GM19467 (cell line): ENCODE measurements at regions not wholly inside any gene's neighbourhood (a gene's known extent, or its start where the extent isn't known, plus 50 kb on each side); places are given as distances from the start of the nearest gene placed in this dataset.
"Not testable (repeated sequence)": the region's sequence is repeated elsewhere in the genome, so short reads cannot be mapped to it uniquely, and the experiment has no call there.

Experiments
- ATAC-seq: cut with Tn5 transposase; IDR thresholded peaks from one replicate; pipeline ENCODE4 v1.9.1; 2021; ENCODE audit warnings: mild to moderate bottlenecking, moderate library complexity; ENCODE audit not compliant: unreplicated experiment

DNA sequence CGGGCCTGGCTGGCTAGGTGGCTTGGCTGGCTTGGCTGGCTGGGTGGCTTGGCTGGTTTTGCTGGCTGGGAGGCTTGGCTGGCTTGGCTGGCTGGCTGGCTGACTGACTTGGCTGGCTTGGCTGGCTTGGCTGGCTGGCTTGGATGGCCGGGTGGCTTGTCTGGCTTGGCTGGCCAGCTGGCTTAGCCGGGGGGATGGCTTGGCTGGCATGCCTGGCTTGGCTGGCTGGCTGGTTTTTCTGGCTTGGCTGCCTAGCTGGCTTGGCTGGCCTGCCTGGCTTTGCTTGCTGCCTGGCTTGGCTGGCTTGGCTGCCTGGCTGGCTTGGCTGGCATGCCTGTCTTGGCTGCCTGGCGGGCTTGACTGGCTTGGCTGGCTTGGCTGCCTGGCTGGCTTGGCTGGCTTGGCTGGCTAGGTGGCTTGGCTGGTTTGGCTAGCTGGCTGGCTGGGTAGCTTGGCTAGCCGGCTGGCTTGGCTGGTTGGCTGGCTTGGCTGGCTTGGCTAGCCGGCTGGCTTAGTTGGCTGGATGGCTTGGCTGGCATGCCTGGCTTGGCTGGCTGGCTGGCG lies 2829.6 kb downstream of the RPIA start:
- not testable (repeated sequence) for ATAC-seq

DNA sequence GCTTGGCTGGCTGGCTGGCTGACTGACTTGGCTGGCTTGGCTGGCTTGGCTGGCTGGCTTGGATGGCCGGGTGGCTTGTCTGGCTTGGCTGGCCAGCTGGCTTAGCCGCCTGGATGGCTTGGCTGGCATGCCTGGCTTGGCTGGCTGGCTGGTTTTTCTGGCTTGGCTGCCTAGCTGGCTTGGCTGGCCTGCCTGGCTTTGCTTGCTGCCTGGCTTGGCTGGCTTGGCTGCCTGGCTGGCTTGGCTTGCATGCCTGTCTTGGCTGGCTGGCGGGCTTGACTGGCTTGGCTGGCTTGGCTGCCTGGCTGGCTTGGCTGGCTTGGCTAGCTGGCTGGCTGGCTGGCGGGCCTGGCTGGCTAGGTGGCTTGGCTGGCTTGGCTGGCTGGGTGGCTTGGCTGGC lies 2830.5 kb downstream of the RPIA start:
- not testable (repeated sequence) for ATAC-seq

DNA sequence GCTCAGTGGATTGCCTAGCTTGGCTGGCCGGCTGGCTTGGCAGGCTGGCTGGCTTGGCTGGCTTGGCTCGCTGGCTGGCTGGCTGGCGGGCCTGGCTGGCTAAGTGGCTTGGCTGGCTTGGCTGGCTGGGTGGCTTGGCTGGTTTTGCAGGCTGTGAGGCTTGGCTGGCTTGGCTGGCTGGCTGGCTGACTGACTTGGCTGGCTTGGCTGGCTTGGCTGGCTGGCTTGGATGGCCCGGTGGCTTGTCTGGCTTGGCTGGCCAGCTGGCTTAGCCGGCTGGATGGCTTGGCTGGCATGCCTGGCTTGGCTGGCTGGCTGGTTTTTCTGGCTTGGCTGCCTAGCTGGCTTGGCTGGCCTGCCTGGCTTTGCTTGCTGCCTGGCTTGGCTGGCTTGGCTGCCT lies 2831.4 kb downstream of the RPIA start:
- not testable (repeated sequence) for ATAC-seq

DNA sequence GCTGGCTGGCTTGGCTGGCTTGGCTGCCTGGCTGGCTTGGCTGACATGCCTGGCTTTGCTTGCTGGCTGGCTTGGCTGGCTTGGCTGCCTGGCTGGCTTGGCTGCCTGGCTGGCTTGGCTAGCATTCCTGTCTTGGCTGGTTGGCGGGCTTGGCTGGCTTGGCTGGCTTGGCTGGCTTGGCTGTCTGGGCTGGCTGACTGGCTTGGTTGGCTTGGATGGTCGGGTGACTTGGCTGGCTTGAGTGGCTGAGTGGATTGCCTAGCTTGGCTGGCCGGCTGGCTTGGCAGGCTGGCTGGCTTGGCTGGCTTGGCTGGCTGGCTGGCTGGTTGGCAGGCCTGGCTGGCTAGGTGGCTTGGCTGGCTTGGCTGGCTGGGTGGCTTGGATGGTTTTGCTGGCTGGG lies 2832.3 kb downstream of the RPIA start:
- ATAC-seq: not testable (repeated sequence)

DNA sequence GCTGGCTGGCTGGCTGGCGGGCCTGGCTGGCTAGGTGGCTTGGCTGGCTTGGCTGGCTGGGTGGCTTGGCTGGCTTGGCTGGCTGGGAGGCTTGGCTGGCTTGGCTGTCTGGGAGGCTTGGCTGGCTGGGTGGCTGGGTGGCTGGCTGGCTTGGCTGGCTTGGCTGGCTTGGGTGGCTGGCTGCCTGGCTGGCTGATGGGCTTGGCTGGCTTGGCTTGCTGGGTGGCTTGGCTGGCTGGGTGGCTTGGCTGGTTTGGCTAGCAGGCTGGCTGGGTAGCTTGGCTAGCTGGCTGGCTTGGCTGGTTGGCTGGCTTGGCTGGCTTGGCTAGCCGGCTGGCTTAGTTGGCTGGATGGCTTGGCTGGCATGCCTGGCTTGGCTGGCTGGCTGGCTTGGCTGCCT lies 2834.1 kb downstream of the RPIA start:
- not testable (repeated sequence) for ATAC-seq

DNA sequence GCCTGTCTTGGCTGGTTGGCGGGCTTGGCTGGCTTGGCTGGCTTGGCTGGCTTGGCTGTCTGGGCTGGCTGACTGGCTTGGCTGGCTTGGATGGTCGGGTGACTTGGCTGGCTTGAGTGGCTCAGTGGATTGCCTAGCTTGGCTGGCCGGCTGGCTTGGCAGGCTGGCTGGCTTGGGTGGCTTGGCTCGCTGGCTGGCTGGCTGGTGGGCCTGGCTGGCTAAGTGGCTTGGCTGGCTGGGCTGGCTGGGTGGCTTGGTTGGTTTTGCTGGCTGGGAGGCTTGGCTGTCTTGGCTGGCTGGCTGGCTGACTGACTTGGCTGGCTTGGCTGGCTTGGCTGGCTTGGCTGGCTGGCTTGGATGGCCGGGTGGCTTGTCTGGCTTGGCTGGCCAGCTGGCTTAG lies 2834.6 kb downstream of the RPIA start:
- not testable (repeated sequence) for ATAC-seq

DNA sequence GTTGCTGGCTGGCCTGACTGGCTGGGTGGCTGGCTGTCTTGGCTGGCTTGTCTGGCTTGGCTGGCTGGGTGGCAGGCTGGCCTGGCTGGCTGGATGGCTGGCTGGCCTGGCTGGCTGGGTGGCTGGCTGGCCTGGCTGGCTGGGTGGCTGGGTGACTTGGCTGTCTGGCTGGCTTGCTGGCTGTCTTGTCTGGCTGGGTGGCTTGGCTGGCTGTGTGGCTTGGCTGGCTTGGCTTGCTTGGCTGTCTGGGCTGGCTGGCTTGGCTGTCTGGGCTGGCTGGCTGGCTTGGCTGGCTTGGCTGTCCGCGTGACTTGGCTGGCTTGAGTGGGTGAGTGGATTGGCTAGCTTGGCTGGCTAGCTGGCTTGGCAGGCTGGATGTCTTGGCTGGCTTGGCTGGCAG lies 2835.6 kb downstream of the RPIA start:
- ATAC-seq: not testable (repeated sequence)

DNA sequence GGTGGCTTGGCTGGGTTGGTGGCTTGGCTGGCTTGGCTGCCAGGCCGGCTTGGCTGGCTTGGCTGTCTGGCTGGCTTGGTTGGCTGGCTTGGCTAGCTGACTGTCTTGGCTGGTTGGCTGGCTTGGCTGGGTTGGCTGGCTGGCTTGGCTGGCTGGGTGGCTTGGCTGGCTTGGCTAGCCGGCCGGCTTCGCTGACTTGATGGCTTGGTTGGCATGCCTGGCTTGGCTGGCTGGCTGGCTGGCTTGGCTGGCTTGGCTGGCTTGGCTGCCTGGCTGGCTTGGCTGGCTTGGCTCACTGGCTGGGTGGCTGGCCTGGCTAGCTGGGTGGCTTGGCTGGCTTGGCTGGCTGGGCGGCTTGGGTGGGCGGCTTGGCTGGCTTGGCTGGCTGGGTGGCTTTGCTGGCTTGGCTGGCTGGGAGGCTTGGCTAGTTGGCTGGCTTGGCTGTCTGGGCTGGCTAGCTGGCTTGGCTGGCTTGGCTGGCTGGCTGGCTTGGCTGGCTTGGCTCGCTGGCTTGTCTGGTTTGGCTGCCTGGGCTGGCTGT lies 2836.1 kb downstream of the RPIA start:
- not testable (repeated sequence) for ATAC-seq

DNA sequence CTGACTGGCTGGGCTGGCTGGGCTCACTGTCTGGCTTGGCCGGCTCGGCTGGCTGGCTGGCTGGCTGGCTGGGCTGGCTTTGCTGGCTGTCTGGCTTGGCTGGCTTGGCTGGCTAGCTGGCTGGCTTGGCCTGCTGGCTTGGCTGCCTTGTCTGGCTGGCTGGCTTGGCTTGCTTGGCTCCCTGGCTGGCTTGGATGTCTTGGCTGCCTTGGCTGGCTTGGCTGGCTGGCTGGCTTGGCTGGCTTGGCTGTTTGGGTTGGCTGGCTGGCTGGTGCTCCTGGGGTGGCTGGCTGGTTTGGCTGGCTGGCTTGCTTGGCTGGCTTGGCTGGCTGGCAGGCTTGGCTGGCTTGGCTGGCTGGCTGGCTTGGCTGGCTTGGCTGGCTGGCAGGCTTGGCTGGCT lies 2836.9 kb downstream of the RPIA start:
- not testable (repeated sequence) for ATAC-seq

DNA sequence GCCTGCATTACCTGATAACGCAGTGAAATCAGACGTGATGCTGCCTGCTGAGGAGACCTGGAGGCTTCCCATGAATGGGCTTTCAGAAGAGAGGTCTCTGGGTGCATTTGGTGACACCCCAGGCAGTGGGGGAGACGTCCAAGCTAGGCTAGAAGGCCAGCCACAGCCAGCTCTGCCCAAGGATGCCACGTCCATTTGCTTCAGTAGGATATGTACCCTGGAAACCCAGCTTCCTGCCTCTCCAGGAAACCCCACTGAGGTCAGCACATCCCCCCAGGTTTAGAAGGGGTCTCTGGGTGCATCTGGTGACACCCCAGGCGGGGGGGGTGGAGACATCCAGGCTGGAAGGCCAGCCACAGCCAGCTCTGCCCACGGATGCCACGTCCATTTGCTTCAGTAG lies 2844.6 kb downstream of the RPIA start:
- ATAC-seq: not testable (repeated sequence)

DNA sequence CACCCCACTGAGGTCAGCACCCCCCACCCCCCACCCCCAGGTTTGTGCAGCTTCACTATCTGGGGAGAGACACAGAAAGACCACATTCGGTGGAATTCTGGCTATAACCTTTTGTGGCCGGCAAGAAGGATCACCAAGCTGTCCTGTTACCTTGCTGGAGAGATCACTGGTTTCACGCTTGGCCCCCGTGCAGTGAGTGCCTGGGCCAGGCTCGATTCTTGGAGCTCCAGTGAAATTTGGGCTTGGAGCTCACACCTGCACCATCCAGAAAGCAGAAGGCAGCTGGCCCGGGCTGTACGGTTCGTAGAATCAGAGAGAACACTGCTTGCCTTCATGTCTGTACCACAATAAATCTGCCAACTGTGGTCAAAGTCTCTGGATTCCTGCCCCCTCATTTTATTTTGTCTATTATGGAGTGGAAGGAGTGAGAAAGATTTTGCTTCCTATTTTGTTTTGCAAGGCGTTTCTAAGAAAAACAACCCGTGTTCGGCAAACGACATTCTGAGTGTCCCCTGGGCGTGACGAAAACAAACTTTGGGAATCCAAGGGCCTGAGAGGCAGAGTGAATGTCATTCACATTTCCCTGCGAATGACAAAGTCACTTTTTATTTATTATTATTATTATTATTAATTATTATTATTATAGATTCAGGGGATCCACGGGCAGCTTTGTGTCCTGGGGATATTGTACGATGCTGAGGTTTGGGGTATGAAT lies 2845.2 kb downstream of the RPIA start:
- not testable (repeated sequence) for ATAC-seq

DNA sequence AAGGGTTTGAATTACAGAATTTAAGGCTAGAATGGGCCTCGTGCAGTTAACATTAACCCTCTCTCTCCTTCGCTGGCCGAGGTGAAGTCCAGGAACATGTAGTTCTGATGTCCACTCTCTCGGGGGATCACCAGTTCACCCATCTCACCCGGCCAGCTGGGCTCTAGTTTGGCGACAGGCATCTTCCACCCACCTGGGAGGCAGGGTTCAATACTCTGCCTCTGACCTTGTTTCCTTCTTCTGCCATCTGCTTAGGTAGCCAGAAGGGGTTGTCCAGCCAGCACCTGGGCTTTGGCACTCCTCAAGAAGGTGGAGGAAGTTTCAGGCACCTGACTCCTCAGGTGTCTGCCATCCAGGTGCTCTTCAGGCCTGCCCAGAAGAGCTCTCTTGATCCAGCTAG lies 2857.8 kb downstream of the RPIA start:
- not testable (repeated sequence) for ATAC-seq

DNA sequence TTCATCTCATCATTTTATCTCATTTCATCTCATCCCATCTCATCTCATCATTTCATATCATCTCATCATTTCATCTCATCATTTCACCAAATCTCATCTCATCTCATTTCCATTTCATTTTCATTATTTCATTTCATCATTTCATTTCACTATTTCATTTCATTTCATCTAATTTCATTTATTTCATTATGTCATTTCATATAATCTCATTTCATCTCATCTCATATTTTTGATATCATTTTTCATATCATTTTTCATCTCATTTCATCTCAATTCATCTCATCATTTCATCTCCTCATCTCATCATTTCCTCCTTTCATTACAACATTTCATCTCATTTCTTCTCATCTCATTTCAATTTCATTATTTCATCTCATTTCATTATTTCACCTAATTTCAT lies 2866.8 kb downstream of the RPIA start:
- not testable (repeated sequence) for ATAC-seq

DNA sequence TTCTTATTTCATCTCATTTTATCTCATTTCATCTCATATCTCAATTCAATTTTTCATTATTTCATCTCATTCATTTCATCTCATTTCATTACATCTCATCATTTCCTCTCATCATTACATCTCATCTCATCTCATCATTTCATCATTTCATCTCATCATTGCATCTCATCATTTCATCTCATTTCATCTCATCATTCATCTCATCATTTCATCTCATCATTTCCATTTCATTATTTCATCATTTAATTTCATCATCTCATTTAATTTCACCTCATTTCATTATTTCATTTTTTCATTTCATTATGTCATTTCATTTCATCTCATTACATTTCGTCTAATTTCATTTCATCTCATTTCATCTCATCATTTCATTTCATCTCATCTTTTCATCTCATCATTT lies 2867.8 kb downstream of the RPIA start:
- ATAC-seq: not testable (repeated sequence)

DNA sequence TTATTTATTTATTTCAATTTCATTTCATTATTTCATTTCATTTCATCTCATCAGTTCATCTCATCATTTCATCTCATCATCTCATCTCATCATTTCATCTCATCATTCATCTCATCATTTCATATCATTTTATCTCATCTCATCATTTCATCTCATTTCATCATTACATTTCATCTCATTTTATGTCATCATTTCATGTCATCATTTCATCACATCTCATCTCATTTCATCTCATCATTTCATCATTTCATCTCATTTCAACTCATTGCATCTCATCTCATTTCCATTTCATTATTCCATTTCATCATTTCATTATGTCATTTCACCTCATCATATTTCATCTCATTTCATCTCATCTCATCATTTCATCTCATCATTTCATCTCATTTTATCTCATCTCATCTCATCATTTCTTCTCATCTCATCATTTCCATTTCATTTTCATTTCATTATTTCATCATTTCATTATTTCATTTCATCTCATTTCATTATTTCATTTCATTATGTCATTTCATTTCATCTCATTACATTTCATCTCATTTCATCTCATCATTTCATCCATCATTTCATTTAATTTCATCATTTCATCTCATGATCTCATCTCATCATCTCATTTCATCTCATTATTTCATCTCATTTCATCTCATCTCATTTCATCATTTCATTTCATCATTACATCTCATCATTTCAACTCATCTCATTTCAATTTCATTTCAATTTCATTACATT lies 2868.6 kb downstream of the RPIA start:
- not testable (repeated sequence) for ATAC-seq

DNA sequence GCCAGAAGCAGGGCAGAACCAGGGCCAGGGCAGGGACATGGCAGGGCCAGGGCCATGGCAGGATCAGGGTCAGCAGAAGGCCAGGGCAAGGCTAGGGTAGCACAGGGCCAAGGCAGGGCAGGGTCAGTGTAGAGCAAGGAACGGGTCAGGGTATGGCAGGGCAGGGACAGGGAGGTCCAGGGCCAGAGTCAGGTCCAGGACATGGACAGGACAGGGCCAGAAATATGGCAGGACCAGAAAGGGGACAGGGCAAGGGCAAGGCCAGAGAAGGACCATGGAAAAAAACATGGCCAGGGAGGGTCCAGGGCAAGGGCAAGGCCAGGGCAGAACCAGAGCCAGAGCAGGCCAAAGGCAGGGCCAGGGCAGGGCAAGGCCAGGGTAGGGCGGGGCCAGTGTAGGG lies 2870.7 kb downstream of the RPIA start:
- ATAC-seq: not testable (repeated sequence)

DNA sequence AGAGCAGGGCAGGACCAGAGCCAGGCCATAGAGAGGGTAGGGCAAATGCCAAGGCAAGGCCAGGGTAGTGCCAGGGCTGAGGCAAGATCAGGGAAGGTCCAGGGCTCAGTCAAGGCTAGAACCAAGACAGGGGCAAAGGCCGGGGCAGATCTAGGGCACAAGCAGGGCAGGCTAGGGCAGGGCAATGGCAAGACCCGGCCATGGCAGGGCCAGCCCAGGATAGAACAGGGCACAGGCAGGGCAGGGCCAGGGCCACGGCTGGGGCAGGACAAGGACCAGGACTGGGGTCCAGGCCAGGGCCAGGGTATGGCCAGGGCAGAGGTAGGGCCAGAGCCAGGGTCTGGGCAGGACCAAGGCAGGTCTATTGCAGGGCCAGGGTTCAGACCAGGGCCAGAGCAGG lies 2873.2 kb downstream of the RPIA start:
- not testable (repeated sequence) for ATAC-seq

DNA sequence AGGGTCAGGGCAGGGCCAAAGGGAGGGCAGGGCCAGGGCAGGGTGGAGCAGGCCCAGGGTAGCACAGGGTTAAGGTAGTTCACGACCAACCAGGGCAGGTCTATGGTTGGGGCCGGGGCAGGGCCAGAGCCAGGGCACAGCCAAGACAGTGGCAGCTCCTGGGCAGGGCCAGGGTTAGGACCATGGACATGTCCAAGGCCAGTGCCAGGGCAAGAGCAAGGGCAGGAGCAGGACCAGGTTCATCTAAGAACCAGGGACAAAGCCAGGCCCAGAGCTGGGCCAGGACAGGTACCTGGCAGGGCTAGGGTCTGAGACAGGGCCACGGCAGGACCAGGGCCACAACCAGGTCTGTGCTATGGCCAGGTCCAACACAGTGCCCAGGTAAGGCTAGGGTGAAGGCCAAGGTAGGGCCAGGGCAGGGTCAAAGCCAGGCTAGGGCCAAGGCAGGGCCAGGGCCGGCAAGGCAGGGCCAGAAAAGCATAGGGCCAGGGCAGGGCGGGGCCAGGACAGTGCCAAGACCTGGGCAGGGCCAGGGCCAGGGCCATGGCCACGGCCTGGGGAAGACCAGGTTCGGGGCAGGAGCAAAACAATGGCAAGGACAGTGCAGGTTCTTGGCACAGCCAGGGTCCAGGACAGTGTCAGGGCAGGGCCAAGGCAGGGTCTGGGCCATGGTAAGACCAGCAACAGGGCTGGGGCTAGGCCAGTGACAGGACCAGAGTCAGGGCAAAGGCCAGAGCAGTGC lies 2874.4 kb downstream of the RPIA start:
- ATAC-seq: not testable (repeated sequence)

DNA sequence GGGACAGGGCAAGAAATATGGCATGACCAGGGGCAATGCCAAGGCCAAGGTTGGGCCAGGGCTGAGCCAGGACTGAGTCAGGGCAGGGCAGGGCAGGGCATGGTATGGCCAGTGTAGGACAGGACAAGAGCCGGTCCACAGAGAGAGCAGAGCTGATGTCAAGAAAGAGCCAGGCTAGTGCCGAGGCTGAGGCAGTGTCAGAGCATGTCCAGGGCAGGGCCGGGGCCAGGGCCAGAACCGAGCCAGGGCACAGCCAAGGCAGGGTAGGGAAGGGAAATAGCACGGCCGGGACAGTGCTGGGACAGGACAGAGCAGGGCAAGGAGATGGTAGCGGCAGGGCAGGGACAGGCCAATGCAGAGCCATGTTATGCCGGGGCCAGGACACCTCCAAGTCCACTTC lies 2875.1 kb downstream of the RPIA start:
- not testable (repeated sequence) for ATAC-seq

DNA sequence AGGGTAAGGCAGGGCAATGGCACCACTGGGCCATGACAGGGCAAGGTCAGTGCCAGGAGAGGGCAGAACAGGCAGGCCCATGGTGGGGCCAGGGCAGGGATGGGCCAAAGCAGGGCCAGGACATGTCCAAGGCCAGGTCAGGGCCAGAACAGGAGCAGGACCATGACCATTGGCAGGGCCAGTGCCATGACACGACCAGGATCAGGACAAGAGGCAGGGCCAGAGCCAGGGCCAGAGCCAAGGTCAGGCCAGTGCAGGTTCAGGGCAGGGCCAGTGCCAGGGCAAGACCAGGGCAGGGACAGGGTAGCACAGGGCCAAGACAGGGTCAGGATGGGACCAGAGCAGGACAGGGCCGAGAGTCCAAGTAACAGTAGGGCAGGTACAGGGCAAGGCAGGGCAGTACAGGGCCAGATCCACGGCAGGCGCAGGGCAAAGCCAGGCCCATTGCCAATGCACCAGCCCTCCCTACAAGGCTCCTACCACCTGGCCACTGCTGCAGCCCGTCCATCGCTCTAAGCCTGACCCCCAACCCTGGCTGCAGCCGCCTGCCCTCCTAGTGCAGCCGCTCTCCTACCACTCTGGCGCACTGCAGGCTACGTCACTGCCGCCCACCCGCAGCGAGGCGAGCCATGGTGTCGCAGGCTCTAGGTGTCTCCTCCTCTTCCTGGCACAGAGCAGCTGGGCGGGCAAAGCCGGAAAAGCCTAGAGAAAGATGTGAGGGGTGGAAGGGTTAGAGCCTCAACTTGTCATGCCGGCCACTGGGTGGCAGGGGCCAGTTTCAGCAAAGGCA lies 2876.3 kb downstream of the RPIA start:
- ATAC-seq: not testable (repeated sequence)
